ENCODE measurements at regions not wholly inside any gene's neighbourhood (a gene's known extent, or its start where the extent isn't known, plus 50 kb on each side); places are given as distances from the start of the nearest gene placed in this dataset.

- TF ChIP-seq CTCF (IDR thresholded peaks at IDR 0.05; ENCODE audit: low read length) (no peak), EZH2 (optimal IDR thresholded peaks at IDR 0.05; ENCODE audit: low read depth, low read length) (no peak), EZH2phosphoT487 (IDR thresholded peaks at IDR 0.05; ENCODE audit: low read length) (no peak)
Observed at GRCh38 chr11:111148953-111149352, 96.6 kb upstream of the POU2AF2 start.

Data from MM.1S (cell line).